Esophagus mucosa (tissue), 1 donor: ENCODE measurements at regions not wholly inside any gene's neighbourhood (a gene's known extent, or its start where the extent isn't known, plus 50 kb on each side); places are given as distances from the start of the nearest gene placed in this dataset.

Source experiments
- ATAC-seq: fragments of 200-7000 bp; cut with Tn5 transposase; one replicate; pipeline ENCODE4 v1.9.1; 2020
- donor health status: DM: yes; HTN: yes; CAD: no.

DNA sequence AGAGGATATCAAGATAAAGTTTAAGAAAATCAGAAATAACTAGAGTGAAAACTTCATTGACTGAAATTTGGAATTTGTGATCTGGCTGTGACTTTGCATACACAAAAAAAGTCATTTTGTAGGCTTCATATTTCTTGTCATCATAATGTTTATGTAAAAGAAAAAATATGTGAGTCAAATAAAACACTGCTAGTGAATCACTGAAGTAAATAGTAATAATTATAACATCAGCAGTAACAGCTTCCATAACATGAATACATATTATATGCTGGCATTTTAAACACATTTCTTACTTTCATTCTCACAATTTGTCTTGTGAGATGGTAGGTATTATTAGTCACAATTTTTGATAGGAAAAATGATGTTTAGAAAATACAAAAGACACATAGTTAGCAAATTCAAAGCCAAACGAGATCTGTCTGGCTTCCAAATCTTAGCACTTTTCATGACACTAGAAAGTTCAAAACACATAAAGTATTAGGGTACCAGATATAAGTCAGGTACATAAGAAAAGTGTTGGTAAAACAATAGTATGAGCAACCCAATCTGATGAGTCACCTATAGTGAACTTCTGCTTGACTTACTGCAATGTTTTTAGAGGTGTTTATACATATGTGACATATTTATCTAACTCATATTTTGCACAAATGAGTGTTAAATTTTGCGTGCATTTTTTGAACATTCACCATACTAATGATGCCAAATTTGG, 241.0 kb upstream of the SNX7 start:
- ATAC-seq: no peak

DNA sequence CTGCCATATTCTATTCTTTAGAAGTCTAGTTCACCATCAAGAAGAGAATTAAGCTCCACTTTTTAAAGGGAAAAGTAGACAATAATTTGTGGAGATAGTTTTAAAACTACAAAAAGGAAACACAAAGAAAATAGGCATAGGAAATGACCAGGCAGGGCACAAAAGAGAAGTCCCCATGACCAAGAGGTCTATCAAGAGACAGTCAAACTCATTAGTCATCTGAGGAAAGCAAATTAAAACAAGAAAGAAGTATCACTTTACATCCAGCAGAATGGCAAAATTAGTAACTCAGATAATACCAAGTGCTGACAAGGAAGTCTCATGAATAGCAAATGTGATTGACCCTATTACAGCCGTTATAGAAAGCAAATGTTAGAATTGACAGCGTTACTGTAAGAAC, 243.7 kb upstream of the SNX7 start:
- ATAC-seq: no peak

- ATAC-seq: no peak
These were observed 251.4 kb upstream of the SNX7 start for GRCh38 chr1:98410082-98410481.

GRCh38 chr1:98406352-98407088, 255.0 kb upstream of the SNX7 start:
- ATAC-seq: no peak

GRCh38 chr1:98405581-98406074, 255.9 kb upstream of the SNX7 start:
- no peak for ATAC-seq

DNA sequence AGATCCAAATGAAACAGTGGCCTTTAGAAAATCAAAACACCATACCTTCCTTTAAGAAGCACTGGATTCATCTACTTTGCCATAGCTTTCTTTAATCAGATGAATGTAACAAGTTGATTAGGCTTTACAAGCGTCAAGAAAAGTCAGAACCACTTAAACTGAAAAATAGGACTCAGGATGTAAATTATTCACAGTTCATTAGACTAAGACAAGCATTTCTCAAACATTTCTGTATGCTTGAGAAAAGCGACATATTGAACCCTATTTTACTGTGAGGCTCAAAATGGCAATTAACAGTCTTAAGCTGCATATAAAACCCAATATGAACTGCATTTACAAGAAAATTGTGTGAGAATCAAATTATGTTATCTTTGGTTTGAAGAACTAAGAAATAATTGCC, 256.7 kb upstream of the SNX7 start:
- no peak for ATAC-seq

GRCh38 chr1:98403963-98404480, 257.5 kb upstream of the SNX7 start:
- no peak for ATAC-seq

DNA sequence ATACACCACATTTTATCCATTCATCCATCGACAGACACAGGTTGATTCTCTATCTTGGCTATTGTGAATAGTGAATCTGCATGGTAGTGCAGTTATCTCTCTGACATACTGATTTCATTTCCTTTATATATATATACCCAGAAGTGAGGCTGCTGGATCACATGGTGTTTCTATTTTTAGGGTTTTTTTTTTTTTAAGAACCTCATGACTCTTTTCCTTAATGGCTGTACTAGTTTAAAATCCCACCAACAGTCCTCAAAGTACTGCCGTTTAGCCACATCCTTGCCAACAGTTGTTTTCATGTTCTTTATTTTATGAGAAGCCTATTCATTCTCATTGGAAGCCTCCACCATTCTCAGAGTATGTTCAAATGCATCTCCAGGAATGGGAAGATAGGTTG, 258.7 kb upstream of the SNX7 start:
- no peak for ATAC-seq

GRCh38 chr1:98400446-98400845, 261.1 kb upstream of the SNX7 start:
- ATAC-seq: no peak

- ATAC-seq: no peak
These were observed 262.3 kb upstream of the SNX7 start for GRCh38 chr1:98399218-98399617.

GRCh38 chr1:98398649-98399048, 262.9 kb upstream of the SNX7 start:
- no peak for ATAC-seq

- ATAC-seq: no peak
These were observed 263.4 kb upstream of the SNX7 start for GRCh38 chr1:98398092-98398491.

- no peak for ATAC-seq
These were observed 267.8 kb upstream of the SNX7 start for GRCh38 chr1:98393719-98394118.

GRCh38 chr1:98391175-98391574, 270.3 kb upstream of the SNX7 start:
- no peak for ATAC-seq

- ATAC-seq: no peak
These were observed 271.7 kb upstream of the SNX7 start for GRCh38 chr1:98389809-98390208.

- ATAC-seq: peak; percentile 35
These were observed 273.1 kb upstream of the SNX7 start for GRCh38 chr1:98388441-98388840.

- no peak for ATAC-seq
These were observed 273.8 kb upstream of the SNX7 start for GRCh38 chr1:98387701-98388100.

DNA sequence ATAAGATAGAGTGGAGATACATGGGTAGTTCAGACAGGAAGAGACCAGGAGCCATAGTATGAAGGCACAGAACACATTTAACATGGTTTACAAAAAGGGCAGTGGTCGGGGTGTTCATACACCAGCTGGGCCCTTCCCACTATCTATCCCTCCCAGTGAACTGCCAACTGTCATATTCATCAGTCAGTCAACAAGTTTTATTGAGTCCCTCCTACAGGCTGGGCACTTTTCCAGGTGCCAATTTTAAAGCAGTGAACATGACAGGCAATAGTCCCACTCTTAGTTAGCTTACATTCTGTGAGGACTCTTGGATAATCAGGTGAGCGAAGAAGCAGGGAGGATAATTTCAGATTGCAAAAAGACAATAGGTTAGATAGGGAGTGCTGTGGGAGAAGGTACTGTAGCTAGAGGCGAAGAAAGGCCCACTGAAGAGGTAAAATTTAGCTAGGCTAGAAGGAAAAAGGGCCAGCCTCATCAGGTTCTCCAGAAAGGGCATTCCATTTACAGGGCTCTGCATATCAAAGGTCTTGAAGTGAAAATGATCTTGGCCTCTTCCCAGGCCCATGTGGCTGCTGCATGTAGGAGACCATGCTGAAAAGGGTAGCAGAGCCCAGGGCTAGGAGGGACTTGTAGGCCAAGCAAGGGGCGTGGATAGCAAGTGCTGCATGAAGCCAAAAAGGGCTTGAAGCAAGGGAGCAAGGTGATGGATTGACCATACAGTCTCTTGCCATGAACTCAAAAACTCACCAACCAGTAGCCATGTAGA, 274.7 kb upstream of the SNX7 start:
- ATAC-seq: no peak

GRCh38 chr1:98385652-98386051, 275.9 kb upstream of the SNX7 start:
- no peak for ATAC-seq

DNA sequence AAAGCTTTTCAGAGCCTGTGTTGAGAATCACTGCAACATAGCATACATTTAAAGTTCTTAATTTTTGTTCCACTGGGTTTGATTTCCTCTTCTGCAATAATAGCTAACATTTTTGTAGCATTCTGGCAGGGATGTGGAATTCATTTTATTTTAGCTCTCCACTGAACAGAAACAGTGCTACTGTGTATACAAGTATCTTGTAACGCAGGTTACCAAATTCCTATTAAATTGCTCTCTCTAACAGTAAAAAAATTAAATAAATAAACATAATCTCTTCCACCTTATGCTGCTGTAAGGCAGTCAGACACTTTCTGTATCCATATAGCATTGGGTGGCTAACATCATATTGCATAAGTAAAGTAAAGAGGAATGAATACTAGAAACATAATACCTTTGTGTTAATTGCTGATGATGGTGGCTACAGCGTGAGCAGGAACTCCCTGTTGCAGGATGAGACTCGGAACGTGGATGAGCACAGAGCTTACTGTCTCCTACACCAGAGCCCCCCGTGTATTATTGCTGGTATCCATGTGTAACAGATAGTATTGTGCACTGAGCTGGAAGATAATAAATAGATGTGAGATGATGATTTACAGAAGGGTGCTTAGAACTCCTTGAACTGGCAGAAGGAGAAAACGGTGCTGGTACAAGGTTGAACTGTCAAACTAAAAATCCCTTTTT, 276.9 kb upstream of the SNX7 start:
- ATAC-seq: no peak

GRCh38 chr1:98382986-98383740, 278.4 kb upstream of the SNX7 start:
- no peak for ATAC-seq

- no peak for ATAC-seq
These were observed 278.9 kb upstream of the SNX7 start for GRCh38 chr1:98382586-98382985.
